HAP-1 (cell line): ENCODE measurements at regions not wholly inside any gene's neighbourhood (a gene's known extent, or its start where the extent isn't known, plus 50 kb on each side); places are given as distances from the start of the nearest gene placed in this dataset.
A peak's percentile ranks its signal among the peaks of the same experiment; 100 is the strongest.

Experiments
- DNase-seq, 2 experiments: peaks; one replicate each; pipeline ENCODE4 v3.0.0-alpha.2; 2016 to 2020; ENCODE audit warnings: low spot score in 2 of 2
- H3K27me3 ChIP-seq: fragments of 250-450 bp; sonication (Bioruptor Pico); 2 replicates; pipeline ENCODE4 v1.5.1; 2020; ENCODE audit warnings: low read depth, mild to moderate bottlenecking, moderate library complexity
- H3K36me3 ChIP-seq: fragments of 250-450 bp; sonication (Bioruptor Pico); replicated peaks from 2 replicates; pipeline ENCODE4 v1.5.1; 2020; ENCODE audit warnings: mild to moderate bottlenecking
- H3K4me1 ChIP-seq: fragments of 250-450 bp; sonication (Bioruptor Pico); 2 replicates; pipeline ENCODE4 v1.5.1; 2020; ENCODE audit warnings: mild to moderate bottlenecking
- H3K4me3 ChIP-seq: fragments of 250-450 bp; sonication (Bioruptor Pico); 2 replicates; pipeline ENCODE4 v1.5.1; 2020; ENCODE audit warnings: mild to moderate bottlenecking, moderate library complexity
- H3K9me3 ChIP-seq: fragments of 250-450 bp; sonication (Bioruptor Pico); 2 replicates; pipeline ENCODE4 v1.5.1; 2020; ENCODE audit warnings: mild to moderate bottlenecking, moderate library complexity
- in situ Hi-C: fragments of 300-500 bp; cut with MboI; formaldehyde crosslinking; loops from 3 replicates; pipeline ENCODE4 v1.14.3; 2020; ENCODE audit warnings: low sequenced_read_pairs, inconsistent platforms, mixed read lengths

GRCh38 chr10:117723343-117723742, 180.8 kb downstream of the EMX2 start:
- in situ Hi-C loops, result no loop called here
- no peaks in the 10 kb centered on the region for H3K4me1 ChIP-seq
- H3K9me3 ChIP-seq, result no peaks in the 10 kb centered on the region
- H3K36me3 ChIP-seq, result no peaks in the 10 kb centered on the region
- DNase-seq, result no peak
- H3K4me3 ChIP-seq, result no peak overlapping the region
- H3K27me3 ChIP-seq, result no peaks in the 10 kb centered on the region; the same call in 1 of the 2 replicates

- no peak overlapping the region for H3K4me3 ChIP-seq
- no peaks in the 10 kb centered on the region for H3K4me1 ChIP-seq
- H3K9me3 ChIP-seq, result no peaks in the 10 kb centered on the region
- DNase-seq, result no peak
- H3K27me3 ChIP-seq, result no peaks in the 10 kb centered on the region; the same call in 1 of the 2 replicates
- no peaks in the 10 kb centered on the region for H3K36me3 ChIP-seq
- in situ Hi-C loops, result no loop called here
Measured at GRCh38 chr10:117725993-117726392, 183.4 kb downstream of the EMX2 start.

- Histone ChIP-seq H3K36me3 (no peaks in the 10 kb centered on the region), H3K4me1 (no peaks in the 10 kb centered on the region), H3K27me3 (no peaks in the 10 kb centered on the region; the same call in none of the 2 replicates), H3K9me3 (no peaks in the 10 kb centered on the region), H3K4me3 (no peak overlapping the region)
- no peak for DNase-seq
- in situ Hi-C loops, result no loop called here
Measured at GRCh38 chr10:117726596-117727295, 184.2 kb downstream of the EMX2 start.

- Histone ChIP-seq H3K4me3 (no peak overlapping the region), H3K36me3 (no peaks in the 10 kb centered on the region), H3K27me3 (no peaks in the 10 kb centered on the region; the same call in none of the 2 replicates), H3K4me1 (no peaks in the 10 kb centered on the region), H3K9me3 (no peaks in the 10 kb centered on the region)
- no peak for DNase-seq
- in situ Hi-C loops, result no loop called here
Measured at GRCh38 chr10:117727421-117727820, 184.9 kb downstream of the EMX2 start.

- no peaks in the 10 kb centered on the region for H3K9me3 ChIP-seq
- DNase-seq, result no peak
- in situ Hi-C loops, result no loop called here
- H3K36me3 ChIP-seq, result no peaks in the 10 kb centered on the region
- H3K4me1 ChIP-seq, result peaks cover under 1% of the 10 kb centered on the region; the same call in 1 of the 2 replicates
- H3K27me3 ChIP-seq, result peaks cover 4% of the 10 kb centered on the region
- no peak overlapping the region for H3K4me3 ChIP-seq
Measured at GRCh38 chr10:117728087-117728486, 185.5 kb downstream of the EMX2 start.

- Histone ChIP-seq H3K36me3 (no peaks in the 10 kb centered on the region), H3K4me1 (peaks cover 9% of the 10 kb centered on the region), H3K4me3 (no peak overlapping the region), H3K27me3 (peaks cover 7% of the 10 kb centered on the region), H3K9me3 (no peaks in the 10 kb centered on the region)
- DNase-seq, result no peak
- in situ Hi-C loops, result no loop called here
Measured at GRCh38 chr10:117729156-117729555, 186.6 kb downstream of the EMX2 start.

GRCh38 chr10:117731121-117731791, 188.7 kb downstream of the EMX2 start:
- Histone ChIP-seq H3K4me1 (peaks cover 17% of the 10 kb centered on the region), H3K4me3 (no peak overlapping the region), H3K9me3 (no peaks in the 10 kb centered on the region), H3K36me3 (no peaks in the 10 kb centered on the region), H3K27me3 (peaks cover 7% of the 10 kb centered on the region)
- no peak for DNase-seq
- in situ Hi-C loops, result no loop called here

- in situ Hi-C loops, result no loop called here
- Histone ChIP-seq H3K9me3 (no peaks in the 10 kb centered on the region), H3K27me3 (peaks cover 7% of the 10 kb centered on the region), H3K4me3 (no peak overlapping the region), H3K36me3 (no peaks in the 10 kb centered on the region), H3K4me1 (peaks cover 17% of the 10 kb centered on the region)
- peak in 1 of 2 experiments; percentile 53 for DNase-seq
Measured at GRCh38 chr10:117734731-117735405, 192.3 kb downstream of the EMX2 start.

GRCh38 chr10:117736655-117737054, 194.1 kb downstream of the EMX2 start:
- no peaks in the 10 kb centered on the region for H3K36me3 ChIP-seq
- in situ Hi-C loops, result no loop called here
- no peak overlapping the region for H3K4me3 ChIP-seq
- H3K9me3 ChIP-seq, result no peaks in the 10 kb centered on the region
- no peak for DNase-seq
- peaks cover 7% of the 10 kb centered on the region; the same call in 1 of the 2 replicates for H3K27me3 ChIP-seq
- H3K4me1 ChIP-seq, result peaks cover 17% of the 10 kb centered on the region

GRCh38 chr10:117740088-117740487, 197.5 kb downstream of the EMX2 start:
- Histone ChIP-seq H3K27me3 (no peaks in the 10 kb centered on the region), H3K9me3 (no peaks in the 10 kb centered on the region), H3K4me3 (no peak overlapping the region), H3K4me1 (no peaks in the 10 kb centered on the region), H3K36me3 (no peaks in the 10 kb centered on the region)
- in situ Hi-C loops, result no loop called here
- no peak for DNase-seq

- Histone ChIP-seq H3K9me3 (no peaks in the 10 kb centered on the region), H3K36me3 (no peaks in the 10 kb centered on the region), H3K4me1 (no peaks in the 10 kb centered on the region), H3K27me3 (no peaks in the 10 kb centered on the region), H3K4me3 (no peak overlapping the region)
- in situ Hi-C loops, result no loop called here
- DNase-seq, result no peak
Measured at GRCh38 chr10:117740691-117741222, 198.2 kb downstream of the EMX2 start.

- no peak overlapping the region for H3K4me3 ChIP-seq
- H3K4me1 ChIP-seq, result no peaks in the 10 kb centered on the region
- H3K27me3 ChIP-seq, result no peaks in the 10 kb centered on the region
- no peaks in the 10 kb centered on the region for H3K9me3 ChIP-seq
- DNase-seq, result no peak
- no peaks in the 10 kb centered on the region for H3K36me3 ChIP-seq
- in situ Hi-C loops, result no loop called here
Measured at GRCh38 chr10:117741524-117741923, 199.0 kb downstream of the EMX2 start.

- H3K9me3 ChIP-seq, result no peaks in the 10 kb centered on the region
- H3K27me3 ChIP-seq, result no peaks in the 10 kb centered on the region
- in situ Hi-C loops, result no loop called here
- DNase-seq, result no peak
- H3K36me3 ChIP-seq, result no peaks in the 10 kb centered on the region
- H3K4me1 ChIP-seq, result no peaks in the 10 kb centered on the region
- no peak overlapping the region for H3K4me3 ChIP-seq
Measured at GRCh38 chr10:117743509-117743908, 201.0 kb downstream of the EMX2 start.

GRCh38 chr10:117745301-117745700, 202.8 kb downstream of the EMX2 start:
- no peaks in the 10 kb centered on the region for H3K36me3 ChIP-seq
- H3K9me3 ChIP-seq, result no peaks in the 10 kb centered on the region
- no peaks in the 10 kb centered on the region for H3K4me1 ChIP-seq
- in situ Hi-C loops, result no loop called here
- no peaks in the 10 kb centered on the region for H3K27me3 ChIP-seq
- no peak for DNase-seq
- no peak overlapping the region for H3K4me3 ChIP-seq
